Muscle of leg (tissue), 3 donors: ENCODE measurements at regions not wholly inside any gene's neighbourhood (a gene's known extent, or its start where the extent isn't known, plus 50 kb on each side); places are given as distances from the start of the nearest gene placed in this dataset.

Source experiments
- DNase-seq: peaks from one replicate; pipeline ENCODE4 v3.0.0; 2013
- H3K27ac ChIP-seq: one replicate; pipeline ENCODE4 v1.5.1; 2013; ENCODE audit warnings: mild to moderate bottlenecking, low read length, control low read depth
- H3K27me3 ChIP-seq: one replicate; pipeline ENCODE4 v1.6.1; 2013; ENCODE audit warnings: low read length; ENCODE audit not compliant: control insufficient read depth, insufficient read depth
- H3K36me3 ChIP-seq: one replicate; pipeline ENCODE4 v1.6.1; 2013; ENCODE audit warnings: low read length; ENCODE audit not compliant: control insufficient read depth, insufficient read depth
- H3K4me1 ChIP-seq: one replicate; pipeline ENCODE4 v1.6.1; 2013; ENCODE audit warnings: low read length; ENCODE audit not compliant: control insufficient read depth, insufficient read depth
- H3K4me3 ChIP-seq: one replicate; pipeline ENCODE4 v1.5.1; 2013; ENCODE audit warnings: low read length, control low read depth
- H3K9me3 ChIP-seq: replicated peaks from 2 replicates; pipeline ENCODE4 v1.6.1; 2013; ENCODE audit warnings: low read depth, low read length; ENCODE audit not compliant: control insufficient read depth
- WGBS: methylation state at CpG from one replicate; pipeline ENCODE4 v1.1.5; 2013; ENCODE audit warnings: missing lambda C conversion rate; ENCODE audit not compliant: insufficient coverage; 5-methylcytosine and 5-hydroxymethylcytosine counted together

- H3K27me3 ChIP-seq: no peaks in the 10 kb centered on the region
- H3K9me3 ChIP-seq: no peaks in the 10 kb centered on the region
- 80% methylated on average over 4 of the region's 15 CpGs for WGBS
- no peak overlapping the region for H3K4me3 ChIP-seq
- no peak overlapping the region for H3K27ac ChIP-seq
- no peaks in the 10 kb centered on the region for H3K36me3 ChIP-seq
- no peak for DNase-seq
- peaks cover 2% of the 10 kb centered on the region for H3K4me1 ChIP-seq
These were observed 51.6 kb upstream of the MIR17HG start for GRCh38 chr13:91295712-91296410.

DNA sequence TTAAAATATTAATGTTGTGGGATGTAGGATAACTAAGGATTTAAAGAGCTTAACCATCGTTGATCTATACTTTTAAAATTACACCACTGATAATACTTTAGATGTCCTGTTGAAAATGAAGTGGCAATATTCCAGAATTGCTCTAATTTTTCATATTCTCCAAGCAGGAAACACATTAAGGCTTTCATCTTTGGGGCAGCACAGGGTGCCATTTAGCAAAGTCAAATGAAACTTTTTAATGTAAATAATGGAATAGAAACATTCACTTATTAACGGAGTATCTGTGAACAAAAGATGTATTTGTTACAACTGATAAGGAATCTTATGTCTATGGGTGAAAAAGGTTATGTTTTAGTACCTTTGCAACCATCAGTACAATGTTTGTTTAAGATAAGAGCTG is 50.0 kb upstream of the MIR17HG start:
- Histone ChIP-seq H3K4me1 (peaks cover 2% of the 10 kb centered on the region), H3K9me3 (no peaks in the 10 kb centered on the region), H3K27me3 (no peaks in the 10 kb centered on the region), H3K36me3 (no peaks in the 10 kb centered on the region), H3K27ac (no peak overlapping the region), H3K4me3 (no peak overlapping the region)
- WGBS: no CpG with 5 or more reads among the region's 2 CpGs
- DNase-seq: no peak
